Sigmoid colon (tissue), 4 donors: ENCODE measurements at regions not wholly inside any gene's neighbourhood (a gene's known extent, or its start where the extent isn't known, plus 50 kb on each side); places are given as distances from the start of the nearest gene placed in this dataset.

Experiments used
- CTCF ChIP-seq, 4 experiments: fragments of 450-650 bp in 3 of 4; fragments of 200-600 bp in 1 of 4; IDR thresholded peaks; one replicate each; pipeline ENCODE4 v1.5.1; 2016 to 2019; ENCODE audit warnings: antibody characterized with exemption in 4 of 4, mild to moderate bottlenecking in 3 of 4, moderate library complexity in 2 of 4
- POLR2A ChIP-seq, 2 donors: fragments of 450-650 bp; IDR thresholded peaks; one replicate each; pipeline ENCODE4 v1.6.1; 2016; ENCODE audit warnings: antibody characterized with exemption in 2 of 2, mild to moderate bottlenecking in 2 of 2, moderate library complexity in 2 of 2
- POLR2AphosphoS5 ChIP-seq, 4 donors: sonication (generic); formaldehyde crosslinking; IDR thresholded peaks; one replicate each; pipeline ENCODE4 v1.6.1; 2017; ENCODE audit warnings: antibody characterized with exemption in 4 of 4

GRCh38 chr5:30040488-30041118 is 1152.9 kb upstream of the CDH6 start:
- TF ChIP-seq CTCF (IDR thresholded peaks at IDR 0.05) = no peak
- no peak for TF ChIP-seq POLR2A (IDR thresholded peaks at IDR 0.05)
- TF ChIP-seq POLR2AphosphoS5 (IDR thresholded peaks at IDR 0.05) = no peak
